ENCODE measurements at regions not wholly inside any gene's neighbourhood (a gene's known extent, or its start where the extent isn't known, plus 50 kb on each side); places are given as distances from the start of the nearest gene placed in this dataset.

DNA sequence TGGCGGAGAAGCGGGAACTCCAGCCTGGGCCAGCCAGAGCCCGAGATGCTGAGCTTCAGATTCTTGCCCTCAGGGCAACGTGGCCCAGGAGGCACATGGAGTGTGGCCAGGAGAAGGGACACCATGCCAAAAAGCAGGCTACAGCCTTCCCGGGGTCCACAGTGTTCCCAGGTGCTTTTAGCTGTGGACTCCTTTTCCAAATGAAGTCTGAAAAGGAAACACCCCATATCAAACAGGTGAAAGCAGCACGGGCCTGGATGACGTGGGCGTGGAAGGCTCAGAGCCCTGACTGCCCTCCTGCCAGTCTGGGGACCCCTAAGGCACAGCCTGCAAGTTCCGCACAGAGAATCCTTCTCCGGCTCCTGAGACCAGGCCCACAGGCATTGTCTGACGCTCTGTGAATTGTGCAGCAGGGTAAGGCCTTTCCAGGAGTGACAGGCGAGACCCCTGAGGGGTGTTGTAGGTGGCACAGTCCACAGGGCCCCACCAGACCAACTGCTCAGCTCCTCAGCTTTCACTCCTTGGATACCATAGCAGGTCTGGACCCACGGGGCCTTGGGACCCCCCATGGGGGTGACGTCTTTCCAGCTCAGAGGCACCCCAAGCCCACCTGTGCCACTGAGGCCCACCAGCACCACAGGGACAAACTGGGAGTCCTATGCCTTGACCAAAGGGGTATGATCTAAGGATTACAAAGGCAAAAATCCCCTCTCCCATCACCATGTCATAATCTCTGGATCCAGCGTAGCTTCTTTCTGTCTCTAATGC is 69.6 kb upstream of the RAB6C start:
- DNase-seq, result no peak
- TF ChIP-seq POLR2A (IDR thresholded peaks at IDR 0.05), result no peak
- TF ChIP-seq, protein P1, sequence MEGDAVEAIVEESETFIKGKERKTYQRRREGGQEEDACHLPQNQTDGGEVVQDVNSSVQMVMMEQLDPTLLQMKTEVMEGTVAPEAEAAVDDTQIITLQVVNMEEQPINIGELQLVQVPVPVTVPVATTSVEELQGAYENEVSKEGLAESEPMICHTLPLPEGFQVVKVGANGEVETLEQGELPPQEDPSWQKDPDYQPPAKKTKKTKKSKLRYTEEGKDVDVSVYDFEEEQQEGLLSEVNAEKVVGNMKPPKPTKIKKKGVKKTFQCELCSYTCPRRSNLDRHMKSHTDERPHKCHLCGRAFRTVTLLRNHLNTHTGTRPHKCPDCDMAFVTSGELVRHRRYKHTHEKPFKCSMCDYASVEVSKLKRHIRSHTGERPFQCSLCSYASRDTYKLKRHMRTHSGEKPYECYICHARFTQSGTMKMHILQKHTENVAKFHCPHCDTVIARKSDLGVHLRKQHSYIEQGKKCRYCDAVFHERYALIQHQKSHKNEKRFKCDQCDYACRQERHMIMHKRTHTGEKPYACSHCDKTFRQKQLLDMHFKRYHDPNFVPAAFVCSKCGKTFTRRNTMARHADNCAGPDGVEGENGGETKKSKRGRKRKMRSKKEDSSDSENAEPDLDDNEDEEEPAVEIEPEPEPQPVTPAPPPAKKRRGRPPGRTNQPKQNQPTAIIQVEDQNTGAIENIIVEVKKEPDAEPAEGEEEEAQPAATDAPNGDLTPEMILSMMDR (IDR thresholded peaks at IDR 0.05), result no peak
- Histone ChIP-seq H3K27ac (no peak overlapping the region), H3K9me3 (no peaks in the 10 kb centered on the region), H3K27me3 (no peaks in the 10 kb centered on the region), H3K4me1 (no peaks in the 10 kb centered on the region), H3K4me3 (replicated peaks in 1 of 3) (no peak overlapping the region), H3K36me3 (no peaks in the 10 kb centered on the region)
- 84 to 95% methylated on average over 9 to 12 of the region's 15 CpGs for WGBS, 2 donors
- intact Hi-C loops (cut with DNase I), result no loop called here

DNA sequence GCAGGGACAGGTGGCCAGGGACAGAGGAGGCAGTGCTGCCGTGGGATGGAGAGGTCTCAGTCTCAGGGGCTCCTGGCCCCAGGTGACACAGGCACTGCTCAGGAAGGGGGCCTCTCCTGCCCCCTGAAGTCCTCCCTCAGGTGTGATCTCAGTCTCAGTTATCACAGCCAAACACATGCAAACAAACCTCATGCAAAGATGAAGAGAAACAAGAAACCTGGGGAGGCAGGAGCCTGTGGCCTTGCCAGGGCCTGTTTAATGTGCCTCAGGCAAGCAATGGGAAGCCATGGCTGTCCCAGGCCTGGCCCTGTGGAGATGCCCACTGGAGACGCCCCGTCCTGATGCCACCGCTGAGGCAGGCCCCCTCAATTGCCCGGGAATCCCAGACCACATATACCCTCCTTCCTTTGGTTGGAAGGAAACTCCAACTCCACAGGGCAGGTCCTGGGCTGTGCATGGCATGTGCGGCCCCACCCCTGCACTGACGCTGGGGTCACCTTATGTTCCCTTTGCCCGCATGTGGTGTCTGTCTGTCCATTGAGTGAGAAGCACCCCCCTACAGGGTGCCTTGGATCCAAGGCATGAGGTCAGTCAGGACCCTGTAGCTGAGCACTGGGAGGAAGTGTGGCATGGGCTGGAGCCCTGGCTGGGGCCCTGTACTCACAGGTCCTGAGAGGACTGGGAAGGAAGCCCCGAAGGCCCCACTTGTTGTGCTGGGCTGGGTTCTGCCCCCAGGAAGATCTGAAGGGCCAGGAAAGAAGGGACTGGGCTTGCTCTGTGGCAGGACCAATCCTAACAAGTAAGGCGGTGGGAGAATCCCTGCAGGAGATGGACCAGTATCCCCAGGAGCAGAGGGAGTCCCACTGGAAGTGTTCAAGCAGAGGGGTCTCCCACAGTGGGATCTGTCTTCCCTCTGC is 68.8 kb upstream of the RAB6C start:
- Histone ChIP-seq H3K36me3 (no peaks in the 10 kb centered on the region), H3K4me3 (replicated peaks in 1 of 3) (no peak overlapping the region), H3K4me1 (no peaks in the 10 kb centered on the region), H3K27me3 (no peaks in the 10 kb centered on the region), H3K9me3 (no peaks in the 10 kb centered on the region), H3K27ac (no peak overlapping the region)
- DNase-seq, result no peak
- intact Hi-C loops (cut with DNase I), result no loop called here
- no peak for TF ChIP-seq POLR2A (IDR thresholded peaks at IDR 0.05)
- TF ChIP-seq, protein P1 (IDR thresholded peaks at IDR 0.05), result no peak
- WGBS, 2 donors, result 81 to 86% methylated on average over 6 to 10 of the region's 10 CpGs

DNA sequence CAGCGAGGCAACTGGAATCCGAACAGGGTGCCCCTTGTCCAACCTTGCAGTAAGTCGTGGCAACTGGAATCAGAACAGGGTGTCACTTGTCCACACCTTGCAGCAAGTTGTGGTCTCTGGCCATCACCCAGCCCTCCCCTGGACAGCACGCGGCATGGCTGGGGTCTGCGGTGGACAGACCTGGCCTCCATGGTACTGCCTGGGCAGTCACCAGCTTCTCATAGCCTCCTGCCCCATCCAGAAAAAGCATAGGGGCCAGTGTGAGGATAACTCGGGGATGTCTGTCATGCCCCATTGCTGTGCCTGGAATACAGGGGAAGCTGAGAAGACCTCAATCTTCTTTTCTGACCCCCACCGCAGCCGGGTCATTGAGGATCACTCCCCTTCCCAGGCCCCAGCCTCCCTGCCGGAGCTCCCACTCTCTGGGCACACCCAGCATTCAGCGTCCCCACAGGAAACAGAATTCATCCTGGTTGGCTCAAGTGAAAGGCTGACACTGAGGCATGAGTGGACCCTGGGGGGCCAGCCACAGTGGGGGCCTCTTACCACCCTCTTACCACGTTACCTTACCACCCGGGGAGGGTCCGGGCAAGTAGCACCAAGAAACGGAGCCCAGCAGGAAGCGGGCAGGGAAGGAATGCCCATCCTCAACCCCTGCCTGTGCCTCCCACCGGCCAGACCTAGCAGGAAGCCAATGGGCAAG is 68.0 kb upstream of the RAB6C start:
- intact Hi-C loops (cut with DNase I), result no loop called here
- 90 to 95% methylated on average over 17 of the region's 17 CpGs for WGBS, 2 donors
- no peak for DNase-seq

DNA sequence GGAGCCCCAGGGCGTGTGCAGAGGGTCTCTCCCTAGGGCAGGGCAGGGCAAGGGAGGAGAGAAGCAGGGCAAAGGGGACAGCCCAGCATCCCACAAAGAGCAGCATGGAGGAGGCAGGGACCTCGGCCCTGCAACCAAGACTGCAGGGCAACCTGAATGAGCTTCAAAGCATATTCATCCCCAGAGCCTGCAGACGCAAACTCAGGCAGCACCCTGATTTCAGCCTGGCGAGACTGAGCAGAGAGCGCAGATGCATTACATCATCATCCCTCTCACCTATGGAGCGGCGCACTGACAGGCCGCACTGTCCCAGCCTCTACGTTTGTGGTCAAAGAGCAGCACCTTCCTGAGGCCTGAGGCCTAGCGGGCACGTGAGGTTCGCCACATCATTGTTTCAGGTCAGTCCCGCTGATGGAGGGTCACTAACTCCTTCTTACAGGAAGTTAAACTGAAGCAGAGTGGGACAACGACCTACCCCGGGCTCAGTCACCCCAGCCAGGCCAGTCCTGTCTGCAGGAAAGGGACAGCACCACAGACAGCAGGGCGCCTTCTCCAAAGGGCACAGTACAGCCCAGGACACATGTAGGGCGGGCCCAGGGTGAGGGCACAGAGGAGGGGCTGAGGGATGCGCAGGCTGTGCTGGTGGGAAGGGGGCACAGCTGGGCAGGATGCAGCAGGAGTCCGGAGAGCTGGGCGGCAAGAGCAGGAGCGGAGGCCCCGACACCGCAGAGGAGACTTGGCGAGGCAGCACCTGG is 67.2 kb upstream of the RAB6C start:
- no peak overlapping the region for H3K27ac ChIP-seq
- intact Hi-C loops (cut with DNase I), result no loop called here
- no peaks in the 10 kb centered on the region for H3K9me3 ChIP-seq
- TF ChIP-seq, protein P1 (IDR thresholded peaks at IDR 0.05), result no peak
- TF ChIP-seq POLR2A (IDR thresholded peaks at IDR 0.05), result no peak
- H3K4me3 ChIP-seq (replicated peaks in 1 of 3), result no peak overlapping the region
- no peaks in the 10 kb centered on the region for H3K27me3 ChIP-seq
- H3K36me3 ChIP-seq, result no peaks in the 10 kb centered on the region
- no peak for DNase-seq
- 86 to 91% methylated on average over 20 to 24 of the region's 24 CpGs for WGBS, 2 donors
- no peaks in the 10 kb centered on the region for H3K4me1 ChIP-seq

More for the DNA sequence above, 68.0 kb upstream of the RAB6C start:
- no peak overlapping the region for H3K27ac ChIP-seq
- no peaks in the 10 kb centered on the region for H3K27me3 ChIP-seq
- no peaks in the 10 kb centered on the region for H3K9me3 ChIP-seq
- no peak for TF ChIP-seq POLR2A (IDR thresholded peaks at IDR 0.05)
- TF ChIP-seq, protein P1 (IDR thresholded peaks at IDR 0.05), result no peak
- H3K36me3 ChIP-seq, result no peaks in the 10 kb centered on the region
- H3K4me1 ChIP-seq, result no peaks in the 10 kb centered on the region
- H3K4me3 ChIP-seq (replicated peaks in 1 of 3), result no peak overlapping the region

Data from thyroid gland (tissue), 4 donors.